Germinal center (tissue), 1 donor: ENCODE measurements at regions not wholly inside any gene's neighbourhood (a gene's known extent, or its start where the extent isn't known, plus 50 kb on each side); places are given as distances from the start of the nearest gene placed in this dataset.

Source experiments
- DNase-seq: peaks from one replicate; pipeline ENCODE4 v3.0.0; 2012; ENCODE audit warnings: mixed read lengths, low spot score

GRCh38 chr2:204012072-204012653 lies 75.6 kb downstream of the ICOS start:
- DNase-seq: no peak

- DNase-seq: no peak
Observed at GRCh38 chr2:204015118-204015843, 78.7 kb downstream of the ICOS start.

- no peak for DNase-seq
Observed at GRCh38 chr2:204018717-204019116, 82.2 kb downstream of the ICOS start.

GRCh38 chr2:204019572-204020501 lies 83.3 kb downstream of the ICOS start:
- DNase-seq: no peak

- no peak for DNase-seq
Observed at GRCh38 chr2:204021290-204022081, 84.9 kb downstream of the ICOS start.

GRCh38 chr2:204022550-204022949 lies 86.0 kb downstream of the ICOS start:
- no peak for DNase-seq

GRCh38 chr2:204023088-204023487 lies 86.5 kb downstream of the ICOS start:
- DNase-seq: no peak

GRCh38 chr2:204024503-204024902 lies 87.9 kb downstream of the ICOS start:
- DNase-seq: no peak

GRCh38 chr2:204024906-204025475 lies 88.4 kb downstream of the ICOS start:
- no peak for DNase-seq

GRCh38 chr2:204026294-204026693 lies 89.7 kb downstream of the ICOS start:
- DNase-seq: peak; percentile 14

GRCh38 chr2:204027091-204027490 lies 90.5 kb downstream of the ICOS start:
- peak; percentile 30 for DNase-seq

GRCh38 chr2:204030322-204030721 lies 93.8 kb downstream of the ICOS start:
- no peak for DNase-seq

- DNase-seq: no peak
Observed at GRCh38 chr2:204031056-204031455, 94.5 kb downstream of the ICOS start.

- no peak for DNase-seq
Observed at GRCh38 chr2:204032301-204032700, 95.7 kb downstream of the ICOS start.

- no peak for DNase-seq
Observed at GRCh38 chr2:204033611-204034495, 97.3 kb downstream of the ICOS start.

- DNase-seq: no peak
Observed at GRCh38 chr2:204036706-204037105, 100.1 kb downstream of the ICOS start.

- no peak for DNase-seq
Observed at GRCh38 chr2:204037286-204037685, 100.7 kb downstream of the ICOS start.

GRCh38 chr2:204039298-204039838 lies 102.8 kb downstream of the ICOS start:
- no peak for DNase-seq

- no peak for DNase-seq
Observed at GRCh38 chr2:204040016-204040415, 103.5 kb downstream of the ICOS start.

- DNase-seq: no peak
Observed at GRCh38 chr2:204042401-204042800, 105.8 kb downstream of the ICOS start.
